Prostate gland (tissue), 2 donors: ENCODE measurements at regions not wholly inside any gene's neighbourhood (a gene's known extent, or its start where the extent isn't known, plus 50 kb on each side); places are given as distances from the start of the nearest gene placed in this dataset.

ENCODE experiments used
- POLR2A ChIP-seq: fragments of 450-650 bp; IDR thresholded peaks from one replicate; pipeline ENCODE4 v1.6.1; 2016; ENCODE audit warnings: antibody characterized with exemption, mild to moderate bottlenecking
- POLR2AphosphoS5 ChIP-seq: sonication (generic); formaldehyde crosslinking; IDR thresholded peaks from one replicate; pipeline ENCODE4 v1.6.1; 2017; ENCODE audit warnings: antibody characterized with exemption
- TF ChIP-seq, protein P1 (sequence below), 4 experiments: fragments of 200-600 bp in 2 of 4; fragments of 450-650 bp in 2 of 4; sonication (generic) in 2 of 4; IDR thresholded peaks; 1 replicate in 3 of 4; 2 replicates in 1 of 4; pipeline ENCODE4 v1.5.1; 2016 to 2019; ENCODE audit warnings: antibody characterized with exemption in 4 of 4, mild to moderate bottlenecking in 2 of 4, moderate library complexity in 2 of 4

DNA sequence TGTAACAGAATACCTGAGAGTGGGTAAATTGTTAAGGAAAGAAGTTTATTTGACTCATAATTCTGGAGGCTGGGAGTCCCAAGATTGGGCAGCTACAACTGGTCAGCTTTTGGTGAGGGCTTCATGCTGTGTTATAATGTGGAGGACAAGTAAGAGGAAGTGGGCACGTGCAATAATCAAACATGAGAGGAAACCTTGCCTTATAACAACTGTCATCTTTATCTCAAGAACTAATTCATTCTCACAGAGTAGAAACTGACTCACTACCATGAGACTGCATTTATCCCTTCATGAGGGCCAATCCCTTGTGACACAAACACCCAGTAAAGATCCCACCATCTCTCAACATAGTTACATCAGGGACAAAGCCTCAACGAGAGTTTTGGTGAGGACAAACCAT lies 318.1 kb upstream of the NT5C1B start:
- TF ChIP-seq, protein P1, sequence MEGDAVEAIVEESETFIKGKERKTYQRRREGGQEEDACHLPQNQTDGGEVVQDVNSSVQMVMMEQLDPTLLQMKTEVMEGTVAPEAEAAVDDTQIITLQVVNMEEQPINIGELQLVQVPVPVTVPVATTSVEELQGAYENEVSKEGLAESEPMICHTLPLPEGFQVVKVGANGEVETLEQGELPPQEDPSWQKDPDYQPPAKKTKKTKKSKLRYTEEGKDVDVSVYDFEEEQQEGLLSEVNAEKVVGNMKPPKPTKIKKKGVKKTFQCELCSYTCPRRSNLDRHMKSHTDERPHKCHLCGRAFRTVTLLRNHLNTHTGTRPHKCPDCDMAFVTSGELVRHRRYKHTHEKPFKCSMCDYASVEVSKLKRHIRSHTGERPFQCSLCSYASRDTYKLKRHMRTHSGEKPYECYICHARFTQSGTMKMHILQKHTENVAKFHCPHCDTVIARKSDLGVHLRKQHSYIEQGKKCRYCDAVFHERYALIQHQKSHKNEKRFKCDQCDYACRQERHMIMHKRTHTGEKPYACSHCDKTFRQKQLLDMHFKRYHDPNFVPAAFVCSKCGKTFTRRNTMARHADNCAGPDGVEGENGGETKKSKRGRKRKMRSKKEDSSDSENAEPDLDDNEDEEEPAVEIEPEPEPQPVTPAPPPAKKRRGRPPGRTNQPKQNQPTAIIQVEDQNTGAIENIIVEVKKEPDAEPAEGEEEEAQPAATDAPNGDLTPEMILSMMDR (IDR thresholded peaks at IDR 0.05): no peak
- no peak for TF ChIP-seq POLR2AphosphoS5
- TF ChIP-seq POLR2A: no peak
